ENCODE measurements at regions not wholly inside any gene's neighbourhood (a gene's known extent, or its start where the extent isn't known, plus 50 kb on each side); places are given as distances from the start of the nearest gene placed in this dataset.

GRCh38 chr1:191870490-191870889 lies 287.8 kb upstream of the RGS18 start:
- Mint-ChIP-seq H3K27me3 (ENCODE audit: low read depth in 2 of 2) (no peaks in the 10 kb centered on the region), H3K36me3 (no peaks in the 10 kb centered on the region), H3K4me3 (no peak overlapping the region), H3K4me1 (no peaks in the 10 kb centered on the region), H3K9me3 (peaks cover 2% of the 10 kb centered on the region in 2 donors), H3K27ac (no peak overlapping the region)
- no peak for DNase-seq
- no peaks in the 10 kb centered on the region for H3K4me1 ChIP-seq (ENCODE audit: control insufficient read depth, insufficient read depth, low read length)
- 91% methylated on average over 3 of the region's 3 CpGs for WGBS (ENCODE audit: insufficient coverage)
- intact Hi-C loops (cut with micrococcal nuclease): no loop called here
- no peaks in the 10 kb centered on the region for H3K36me3 ChIP-seq (ENCODE audit: control insufficient read depth, insufficient read depth, low read length)
- TF ChIP-seq, protein P1, sequence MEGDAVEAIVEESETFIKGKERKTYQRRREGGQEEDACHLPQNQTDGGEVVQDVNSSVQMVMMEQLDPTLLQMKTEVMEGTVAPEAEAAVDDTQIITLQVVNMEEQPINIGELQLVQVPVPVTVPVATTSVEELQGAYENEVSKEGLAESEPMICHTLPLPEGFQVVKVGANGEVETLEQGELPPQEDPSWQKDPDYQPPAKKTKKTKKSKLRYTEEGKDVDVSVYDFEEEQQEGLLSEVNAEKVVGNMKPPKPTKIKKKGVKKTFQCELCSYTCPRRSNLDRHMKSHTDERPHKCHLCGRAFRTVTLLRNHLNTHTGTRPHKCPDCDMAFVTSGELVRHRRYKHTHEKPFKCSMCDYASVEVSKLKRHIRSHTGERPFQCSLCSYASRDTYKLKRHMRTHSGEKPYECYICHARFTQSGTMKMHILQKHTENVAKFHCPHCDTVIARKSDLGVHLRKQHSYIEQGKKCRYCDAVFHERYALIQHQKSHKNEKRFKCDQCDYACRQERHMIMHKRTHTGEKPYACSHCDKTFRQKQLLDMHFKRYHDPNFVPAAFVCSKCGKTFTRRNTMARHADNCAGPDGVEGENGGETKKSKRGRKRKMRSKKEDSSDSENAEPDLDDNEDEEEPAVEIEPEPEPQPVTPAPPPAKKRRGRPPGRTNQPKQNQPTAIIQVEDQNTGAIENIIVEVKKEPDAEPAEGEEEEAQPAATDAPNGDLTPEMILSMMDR (IDR thresholded peaks at IDR 0.05): no peak
- ATAC-seq: no peak
- H3K27ac ChIP-seq (ENCODE audit: low read length): no peak overlapping the region
- H3K4me3 ChIP-seq (ENCODE audit: low read length): no peak overlapping the region
- no peaks in the 10 kb centered on the region for H3K27me3 ChIP-seq (ENCODE audit: control insufficient read depth, insufficient read depth, low read length)
- H3K9me3 ChIP-seq (ENCODE audit: control insufficient read depth, insufficient read depth, low read length): peaks cover 11% of the 10 kb centered on the region

- ATAC-seq: no peak
- Mint-ChIP-seq H3K4me1 (no peaks in the 10 kb centered on the region), H3K27ac (no peak overlapping the region), H3K4me3 (no peak overlapping the region), H3K9me3 (no peaks in the 10 kb centered on the region), H3K27me3 (ENCODE audit: low read depth in 2 of 2) (no peaks in the 10 kb centered on the region), H3K36me3 (no peaks in the 10 kb centered on the region)
- TF ChIP-seq, protein P1 (IDR thresholded peaks at IDR 0.05): no peak
- no CpG with 5 or more reads among the region's 1 CpG for whole genome bisulfite sequencing (ENCODE audit: insufficient coverage)
- Histone ChIP-seq H3K9me3 (ENCODE audit: control insufficient read depth, insufficient read depth, low read length) (peaks cover 11% of the 10 kb centered on the region), H3K4me1 (ENCODE audit: control insufficient read depth, insufficient read depth, low read length) (no peaks in the 10 kb centered on the region), H3K36me3 (ENCODE audit: control insufficient read depth, insufficient read depth, low read length) (no peaks in the 10 kb centered on the region), H3K27ac (ENCODE audit: low read length) (no peak overlapping the region), H3K27me3 (ENCODE audit: control insufficient read depth, insufficient read depth, low read length) (no peaks in the 10 kb centered on the region), H3K4me3 (ENCODE audit: low read length) (no peak overlapping the region)
- DNase-seq: no peak
- intact Hi-C loops (cut with micrococcal nuclease): no loop called here
Measured at GRCh38 chr1:191875994-191876393, 282.3 kb upstream of the RGS18 start.

GRCh38 chr1:191876631-191877030 lies 281.6 kb upstream of the RGS18 start:
- no peaks in the 10 kb centered on the region for H3K4me1 ChIP-seq (ENCODE audit: control insufficient read depth, insufficient read depth, low read length)
- TF ChIP-seq, protein P1 (IDR thresholded peaks at IDR 0.05): no peak
- H3K27me3 ChIP-seq (ENCODE audit: control insufficient read depth, insufficient read depth, low read length): no peaks in the 10 kb centered on the region
- intact Hi-C loops (cut with micrococcal nuclease): no loop called here
- WGBS (ENCODE audit: insufficient coverage): no CpG with 5 or more reads among the region's 1 CpG
- no peaks in the 10 kb centered on the region for H3K36me3 Mint-ChIP-seq
- H3K27ac Mint-ChIP-seq: no peak overlapping the region
- no peak overlapping the region for H3K4me3 ChIP-seq (ENCODE audit: low read length)
- no peaks in the 10 kb centered on the region for H3K36me3 ChIP-seq (ENCODE audit: control insufficient read depth, insufficient read depth, low read length)
- ATAC-seq (no peak), DNase-seq (no peak)
- H3K27ac ChIP-seq (ENCODE audit: low read length): no peak overlapping the region
- H3K4me1 Mint-ChIP-seq: no peaks in the 10 kb centered on the region
- H3K9me3 Mint-ChIP-seq: no peaks in the 10 kb centered on the region
- peaks cover 7% of the 10 kb centered on the region for H3K9me3 ChIP-seq (ENCODE audit: control insufficient read depth, insufficient read depth, low read length)
- no peaks in the 10 kb centered on the region for H3K27me3 Mint-ChIP-seq (ENCODE audit: low read depth in 2 of 2)
- no peak overlapping the region for H3K4me3 Mint-ChIP-seq

GRCh38 chr1:191882870-191883269 lies 275.4 kb upstream of the RGS18 start:
- Mint-ChIP-seq H3K36me3 (no peaks in the 10 kb centered on the region), H3K27me3 (ENCODE audit: low read depth in 2 of 2) (no peaks in the 10 kb centered on the region), H3K27ac (no peak overlapping the region), H3K4me3 (no peak overlapping the region), H3K9me3 (peaks cover 3 to 6% of the 10 kb centered on the region in 2 donors), H3K4me1 (no peaks in the 10 kb centered on the region)
- no peak for DNase-seq
- TF ChIP-seq, protein P1 (IDR thresholded peaks at IDR 0.05): no peak
- Histone ChIP-seq H3K4me3 (ENCODE audit: low read length) (no peak overlapping the region), H3K27me3 (ENCODE audit: control insufficient read depth, insufficient read depth, low read length) (no peaks in the 10 kb centered on the region), H3K9me3 (ENCODE audit: control insufficient read depth, insufficient read depth, low read length) (no peaks in the 10 kb centered on the region), H3K27ac (ENCODE audit: low read length) (no peak overlapping the region), H3K36me3 (ENCODE audit: control insufficient read depth, insufficient read depth, low read length) (no peaks in the 10 kb centered on the region), H3K4me1 (ENCODE audit: control insufficient read depth, insufficient read depth, low read length) (no peaks in the 10 kb centered on the region)
- no peak for ATAC-seq
- 20% methylated on average over 1 of the region's 1 CpG for WGBS (ENCODE audit: insufficient coverage)
- intact Hi-C loops (cut with micrococcal nuclease): no loop called here

All from natural killer cell (primary cell).